HepG2 (cell line): ENCODE measurements at regions not wholly inside any gene's neighbourhood (a gene's known extent, or its start where the extent isn't known, plus 50 kb on each side); places are given as distances from the start of the nearest gene placed in this dataset.

Experiments
- ATAC-seq: fragments of 200-7000 bp; cut with Tn5 transposase; 3 replicates; pipeline ENCODE4 v1.9.1; 2020; ENCODE audit warnings: mild to moderate bottlenecking, moderate library complexity
- BruUV-seq: library from RNA; stranded (reverse); fragments of 400-500 nt; replicated peaks from 2 replicates; lab custom pipeline; 2021; lab: Mats Ljungman, UMichigan
- CTCF ChIA-PET: fragments of 300-600 bp; formaldehyde crosslinking; extraction: SDS; loops from one replicate; lab custom pipeline; 2021; ENCODE audit warnings: low total read pairs, inconsistent platforms, low intra/inter-chr PET ratio; lab: Yijun Ruan, JAX
- POLR2A ChIA-PET: fragments of 350-600 bp; sonication (Branson Sonifier 250); formaldehyde crosslinking; loops from one replicate; lab custom pipeline; 2020; ENCODE audit warnings: antibody characterized with exemption, inconsistent platforms; lab: Yijun Ruan, JAX
- DNase-seq: peaks from one replicate; pipeline ENCODE4 v3.0.0-alpha.2; 2015; ENCODE audit warnings: low spot score
- FAIRE-seq: peaks from 3 replicates; lab custom pipeline; 2011; peaks lifted over from hg19 to GRCh38; lab: Jason Lieb, UNC
- H2AFZ ChIP-seq: one replicate; pipeline ENCODE4 v1.6.1; 2011; ENCODE audit warnings: low read length, inconsistent platforms
- H3K27ac ChIP-seq: fragments of 300-600 bp; 3 replicates; pipeline ENCODE4 v1.8.0; 2011; ENCODE audit warnings: mixed run types, mild to moderate bottlenecking, mixed read lengths, low read length, inconsistent platforms; ENCODE audit not compliant: insufficient read depth; ENCODE audit errors: extremely low read length
- H3K27me3 ChIP-seq, 2 experiments: fragments of 200-600 bp in 1 of 2; 2 replicates in 1 of 2; 3 replicates in 1 of 2; pipeline versions ENCODE4 v1.6.0 to v1.8.0; 2011; ENCODE audit warnings: low read length in 2 of 2, mild to moderate bottlenecking in 2 of 2, moderate library complexity in 2 of 2, inconsistent platforms in 1 of 2; ENCODE audit not compliant: insufficient read depth in 2 of 2, control insufficient read depth in 1 of 2
- H3K36me3 ChIP-seq, 2 experiments: fragments of 200-600 bp in 1 of 2; replicated peaks in 1 of 2; 2 replicates in 1 of 2; 3 replicates in 1 of 2; pipeline versions ENCODE4 v1.5.1 to v1.8.0; 2011; ENCODE audit warnings: low read length in 2 of 2, inconsistent platforms in 1 of 2; ENCODE audit not compliant: insufficient read depth in 2 of 2, control insufficient read depth in 1 of 2
- H3K4me1 ChIP-seq: 2 replicates; pipeline ENCODE4 v1.5.1; 2012; ENCODE audit warnings: low read length, inconsistent platforms; ENCODE audit not compliant: insufficient read depth
- H3K4me2 ChIP-seq: 2 replicates; pipeline ENCODE4 v1.6.0; 2011; ENCODE audit warnings: low read depth, low read length, inconsistent platforms
- H3K4me3 ChIP-seq, 3 experiments: fragments of 200-600 bp in 1 of 3; sonication (generic), shearing (Covaris generic) in 1 of 3; replicated peaks in 1 of 3; 2 replicates each; pipeline ENCODE4 v1.5.1; 2011 to 2016; ENCODE audit warnings: low read length in 3 of 3, inconsistent platforms in 2 of 3, low read depth in 2 of 3, mild to moderate bottlenecking in 2 of 3, control low read depth in 1 of 3, mixed read lengths in 1 of 3; ENCODE audit not compliant: insufficient read depth in 1 of 3
- H3K79me2 ChIP-seq: one replicate; pipeline ENCODE4 v1.6.1; 2011; ENCODE audit warnings: low read length, inconsistent platforms; ENCODE audit not compliant: insufficient read depth
- H3K9ac ChIP-seq: 2 replicates; pipeline ENCODE4 v1.6.0; 2011; ENCODE audit warnings: mild to moderate bottlenecking, low read depth, low read length, inconsistent platforms; ENCODE audit not compliant: insufficient read depth
- H3K9me3 ChIP-seq: 2 replicates; pipeline ENCODE4 v1.5.1; 2012; ENCODE audit warnings: mild to moderate bottlenecking, low read length
- H4K20me1 ChIP-seq: 2 replicates; pipeline ENCODE4 v1.6.0; 2011; ENCODE audit warnings: inconsistent platforms, mild to moderate bottlenecking, low read length, moderate library complexity; ENCODE audit not compliant: insufficient read depth
- EHMT2 ChIP-seq: fragments of 200-600 bp; sonication (generic); IDR thresholded peaks from 2 replicates; pipeline ENCODE4 v1.7.0; 2017; ENCODE audit warnings: antibody characterized with exemption, low read depth, low read length, borderline replicate concordance
- HNRNPK ChIP-seq: fragments of 200-400 bp; formaldehyde crosslinking; IDR thresholded peaks from 2 replicates; pipeline ENCODE4 v1.6.1; 2018; ENCODE audit warnings: low read length, low read depth, moderate library complexity, mild to moderate bottlenecking; ENCODE audit not compliant: poor library complexity, severe bottlenecking
- HOXA7 ChIP-seq: sonication (generic); formaldehyde crosslinking; IDR thresholded peaks from 2 replicates; pipeline ENCODE4 v1.8.1; 2022; ENCODE audit warnings: mild to moderate bottlenecking, missing genetic modification reagents, moderate library complexity
- IRF2 ChIP-seq: IDR thresholded peaks from 2 replicates; pipeline ENCODE4 v1.6.1; 2018; ENCODE audit warnings: missing genetic modification reagents, missing compliant biosample characterization
- NFYB ChIP-seq: sonication (generic); formaldehyde crosslinking; IDR thresholded peaks from 2 replicates; pipeline ENCODE4 v1.4.0; 2020; ENCODE audit warnings: missing genetic modification reagents
- ONECUT2 ChIP-seq: sonication (generic); formaldehyde crosslinking; IDR thresholded peaks from 2 replicates; pipeline ENCODE4 v1.4.0; 2020; ENCODE audit warnings: missing genetic modification reagents
- POLR2A ChIP-seq, 2 experiments: IDR thresholded peaks; 2 replicates each; pipeline ENCODE4 v1.6.1; 2011; ENCODE audit warnings: low read depth in 2 of 2, low read length in 2 of 2, mild to moderate bottlenecking in 1 of 2, moderate library complexity in 1 of 2; ENCODE audit not compliant: insufficient read depth in 1 of 2
- POLR2AphosphoS5 ChIP-seq: IDR thresholded peaks from 2 replicates; pipeline ENCODE4 v1.6.1; 2012; ENCODE audit warnings: low read depth, low read length
- POLR2G ChIP-seq: fragments of 200-400 bp; formaldehyde crosslinking; IDR thresholded peaks from 2 replicates; pipeline ENCODE4 v1.6.1; 2018; ENCODE audit warnings: mild to moderate bottlenecking, low read depth, low read length, moderate library complexity
- SP4 ChIP-seq: sonication (generic); formaldehyde crosslinking; IDR thresholded peaks from 2 replicates; pipeline ENCODE4 v1.8.1; 2023; ENCODE audit warnings: mild to moderate bottlenecking, missing genetic modification reagents
- SUZ12 ChIP-seq: fragments of 150-350 bp; IDR thresholded peaks from 2 replicates; pipeline ENCODE4 v1.6.1; 2014; ENCODE audit warnings: low read depth, low read length
- THAP11 ChIP-seq: IDR thresholded peaks from 2 replicates; pipeline ENCODE4 v1.6.1; 2016; ENCODE audit warnings: missing biosample characterization, missing genetic modification reagents
- USF2 ChIP-seq, 2 experiments: sonication (generic) in 1 of 2; formaldehyde crosslinking in 1 of 2; IDR thresholded peaks; 2 replicates each; pipeline versions ENCODE4 v1.5.1 to v1.6.1; 2011 to 2020; ENCODE audit warnings: borderline replicate concordance in 1 of 2, low read depth in 1 of 2, low read length in 1 of 2, mild to moderate bottlenecking in 1 of 2, missing genetic modification reagents in 1 of 2, moderate library complexity in 1 of 2
- ZBTB38 ChIP-seq: sonication (generic); formaldehyde crosslinking; IDR thresholded peaks from 2 replicates; pipeline ENCODE4 v1.5.1; 2020; ENCODE audit warnings: mild to moderate bottlenecking, missing genetic modification reagents
- ZNF160 ChIP-seq: sonication (generic); formaldehyde crosslinking; IDR thresholded peaks from 2 replicates; pipeline ENCODE4 v1.8.0; 2022; ENCODE audit warnings: mild to moderate bottlenecking, inconsistent platforms, missing genetic modification reagents
- ZNF552 ChIP-seq: sonication (generic); formaldehyde crosslinking; IDR thresholded peaks from 2 replicates; pipeline ENCODE4 v1.9.0; 2022; ENCODE audit warnings: missing genetic modification reagents, mild to moderate bottlenecking, borderline replicate concordance
- ZNF646 ChIP-seq: sonication (generic); formaldehyde crosslinking; IDR thresholded peaks from 2 replicates; pipeline ENCODE4 v1.9.0; 2021; ENCODE audit warnings: mild to moderate bottlenecking, missing genetic modification reagents
- WGBS: methylation state at CpG from one replicate; pipeline ENCODE4 v1.1.6; 2017; ENCODE audit warnings: low lambda C conversion rate; 5-methylcytosine and 5-hydroxymethylcytosine counted together
- in situ Hi-C: cut with HindIII; loops from 2 replicates; pipeline ENCODE4 v1.10.0; 2017; ENCODE audit warnings: low pct_unique_long_range_greater_than_20kb; ENCODE audit not compliant: extremely low pct_ligation_motif_present
- intact Hi-C: fragments of 100-400 bp; cut with micrococcal nuclease; formaldehyde crosslinking; loops from one replicate; pipeline ENCODE4 v1.10.0; 2022; ENCODE audit not compliant: unreplicated experiment

- intact Hi-C loops (no loop called here), in situ Hi-C loops (no loop called here)
- DNase-seq, result peak; percentile 80
- H2AFZ ChIP-seq, result peak overlapping the region; percentile 32
- no peaks in the 10 kb centered on the region for H4K20me1 ChIP-seq
- FAIRE-seq, result peak; percentile 88
- H3K9ac ChIP-seq, result 0 out of 2 replicates have a peak overlapping the region, but pooled peaks have one; percentile 31
- ChIA-PET POLR2A (no interaction called here), CTCF (no interaction called here)
- peak overlapping the region; percentile 13 for H3K27ac ChIP-seq
- H3K9me3 ChIP-seq, result no peaks in the 10 kb centered on the region
- no peaks in the 10 kb centered on the region for H3K36me3 ChIP-seq
- H3K4me2 ChIP-seq, result peak overlapping the region; percentile 68
- H3K79me2 ChIP-seq, result no peaks in the 10 kb centered on the region
- peak; percentile 85 for ATAC-seq
- H3K4me3 ChIP-seq, result peak overlapping the region; percentile 22 to 48 (median 46); a peak in 4 of 6 replicates
- peaks cover 0 to 7% of the 10 kb centered on the region in 2 experiments; a peak in 2 of 5 replicates for H3K27me3 ChIP-seq
- WGBS, result 15% methylated on average over 3 of the region's 3 CpGs
- peaks cover 49% of the 10 kb centered on the region for H3K4me1 ChIP-seq
- BruUV-seq, result no TSS peak
- TF ChIP-seq HOXA7, result no peak
- peak; percentile 80 for TF ChIP-seq IRF2 (CRISPR knock-in tag)
- no peak for TF ChIP-seq ONECUT2
- TF ChIP-seq ZNF646 (CRISPR knock-in tag), result no peak
- no peak for TF ChIP-seq HNRNPK
- no peak for TF ChIP-seq ZNF160
- peak; percentile 51; the same call in 1 of the 2 replicates for TF ChIP-seq POLR2AphosphoS5
- TF ChIP-seq ZBTB38, result no peak; the same call in 1 of the 2 replicates
- peak; percentile 99 for TF ChIP-seq THAP11 (CRISPR knock-in tag)
- TF ChIP-seq NFYB (CRISPR knock-in tag), result peak; percentile 80
- no peak for TF ChIP-seq ZNF552 (CRISPR knock-in tag)
- 0 out of 2 replicates have a peak, but pooled peaks have one; percentile 26 for TF ChIP-seq POLR2G
- 0 out of 2 replicates have a peak, but pooled peaks have one; percentile 27 for TF ChIP-seq SP4
- peak; percentile 53 for TF ChIP-seq SUZ12
- TF ChIP-seq POLR2A (IDR thresholded peaks at IDR 0.05; ENCODE audit: insufficient read depth in 1 of 2, low read depth in 2 of 2, low read length in 2 of 2), result peak in 1 of 2 experiments; percentile 58; a peak in 1 of 4 replicates
- TF ChIP-seq USF2 (IDR thresholded peaks at IDR 0.05; ENCODE audit: low read depth, low read length), result 0 out of 2 replicates have a peak, but pooled peaks have one; percentile 48
- peak; percentile 92; the same call in 1 of the 2 replicates for TF ChIP-seq USF2 (CRISPR knock-in tag; IDR thresholded peaks at IDR 0.05; ENCODE audit: borderline replicate concordance)
- TF ChIP-seq EHMT2, result 0 out of 2 replicates have a peak, but pooled peaks have one; percentile 24
These were observed 82.7 kb upstream of the SLC6A6 start for GRCh38 chr3:14319654-14320182.
